ENCODE measurements at regions not wholly inside any gene's neighbourhood (a gene's known extent, or its start where the extent isn't known, plus 50 kb on each side); places are given as distances from the start of the nearest gene placed in this dataset.

GRCh38 chr7:49297958-49298357 lies 373.6 kb downstream of the CDC14C start:
- Histone ChIP-seq H3K27ac (no peak overlapping the region), H3K27me3 (replicated peaks) (no peaks in the 10 kb centered on the region), H3K36me3 (replicated peaks) (no peaks in the 10 kb centered on the region), H3K4me3 (ENCODE audit: low read depth, low read length) (no peak overlapping the region)
- no peak for DNase-seq
- TF ChIP-seq, protein P1, sequence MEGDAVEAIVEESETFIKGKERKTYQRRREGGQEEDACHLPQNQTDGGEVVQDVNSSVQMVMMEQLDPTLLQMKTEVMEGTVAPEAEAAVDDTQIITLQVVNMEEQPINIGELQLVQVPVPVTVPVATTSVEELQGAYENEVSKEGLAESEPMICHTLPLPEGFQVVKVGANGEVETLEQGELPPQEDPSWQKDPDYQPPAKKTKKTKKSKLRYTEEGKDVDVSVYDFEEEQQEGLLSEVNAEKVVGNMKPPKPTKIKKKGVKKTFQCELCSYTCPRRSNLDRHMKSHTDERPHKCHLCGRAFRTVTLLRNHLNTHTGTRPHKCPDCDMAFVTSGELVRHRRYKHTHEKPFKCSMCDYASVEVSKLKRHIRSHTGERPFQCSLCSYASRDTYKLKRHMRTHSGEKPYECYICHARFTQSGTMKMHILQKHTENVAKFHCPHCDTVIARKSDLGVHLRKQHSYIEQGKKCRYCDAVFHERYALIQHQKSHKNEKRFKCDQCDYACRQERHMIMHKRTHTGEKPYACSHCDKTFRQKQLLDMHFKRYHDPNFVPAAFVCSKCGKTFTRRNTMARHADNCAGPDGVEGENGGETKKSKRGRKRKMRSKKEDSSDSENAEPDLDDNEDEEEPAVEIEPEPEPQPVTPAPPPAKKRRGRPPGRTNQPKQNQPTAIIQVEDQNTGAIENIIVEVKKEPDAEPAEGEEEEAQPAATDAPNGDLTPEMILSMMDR (IDR thresholded peaks at IDR 0.05; ENCODE audit: low read depth, low read length, missing control alignments) = no peak
- in situ Hi-C loops (cut with HindIII; ENCODE audit: low pct_ligation_motif_present, low sequenced_read_pairs) = no loop called here

DNA sequence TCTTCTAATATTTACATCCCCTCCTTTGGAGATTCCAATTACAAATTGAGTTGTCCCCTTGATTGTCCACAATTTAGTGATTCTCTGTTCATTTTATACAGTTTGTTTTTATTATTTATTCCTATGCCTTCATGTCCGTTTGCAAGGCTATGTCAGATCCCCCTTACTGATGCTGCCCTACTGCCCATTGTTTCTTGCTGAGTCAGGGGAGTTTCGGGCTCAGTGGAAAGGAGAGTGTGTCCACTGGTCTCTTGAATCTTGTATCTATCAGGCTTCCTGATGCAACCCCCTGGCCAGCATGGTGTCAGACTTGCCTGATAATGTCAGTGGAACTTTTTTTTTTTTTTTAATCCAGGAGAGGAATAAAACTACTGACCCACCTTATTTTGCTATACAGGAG lies 384.4 kb downstream of the CDC14C start:
- in situ Hi-C loops (cut with HindIII; ENCODE audit: low pct_ligation_motif_present, low sequenced_read_pairs) = no loop called here
- H3K4me3 ChIP-seq (ENCODE audit: low read depth, low read length) = no peak overlapping the region
- no peak for DNase-seq
- H3K27me3 ChIP-seq (replicated peaks) = no peaks in the 10 kb centered on the region
- TF ChIP-seq, protein P1 (IDR thresholded peaks at IDR 0.05; ENCODE audit: low read depth, low read length, missing control alignments) = no peak
- no peaks in the 10 kb centered on the region for H3K36me3 ChIP-seq (replicated peaks)
- no peak overlapping the region for H3K27ac ChIP-seq

DNA sequence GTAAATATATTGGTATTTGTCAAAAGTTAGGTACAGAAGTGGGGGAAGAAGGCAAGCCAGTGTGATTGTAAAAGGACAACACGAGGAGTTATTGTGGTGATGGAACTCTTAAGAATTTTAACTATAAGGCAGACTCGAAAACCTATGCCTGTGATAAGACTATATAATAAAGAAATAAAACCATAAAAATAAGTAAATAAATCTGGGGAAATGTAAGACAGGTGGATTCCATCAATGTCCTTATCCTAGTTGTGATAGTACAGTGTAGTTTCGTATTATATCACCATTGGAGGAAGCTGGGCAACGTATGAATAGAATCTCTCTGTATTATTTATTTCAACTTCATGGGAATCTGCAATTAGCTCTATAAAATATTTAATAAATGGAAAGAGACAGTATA lies 395.7 kb downstream of the CDC14C start:
- Histone ChIP-seq H3K4me3 (ENCODE audit: low read depth, low read length) (no peak overlapping the region), H3K27ac (no peak overlapping the region), H3K36me3 (replicated peaks) (no peaks in the 10 kb centered on the region), H3K27me3 (replicated peaks) (no peaks in the 10 kb centered on the region)
- DNase-seq = no peak
- in situ Hi-C loops (cut with HindIII; ENCODE audit: low pct_ligation_motif_present, low sequenced_read_pairs) = no loop called here
- TF ChIP-seq, protein P1 (IDR thresholded peaks at IDR 0.05; ENCODE audit: low read depth, low read length, missing control alignments) = no peak

- DNase-seq = no peak
- Histone ChIP-seq H3K27me3 (replicated peaks) (no peaks in the 10 kb centered on the region), H3K36me3 (replicated peaks) (no peaks in the 10 kb centered on the region), H3K27ac (no peak overlapping the region), H3K4me3 (ENCODE audit: low read depth, low read length) (no peak overlapping the region)
- in situ Hi-C loops (cut with HindIII; ENCODE audit: low pct_ligation_motif_present, low sequenced_read_pairs) = no loop called here
- TF ChIP-seq, protein P1 (IDR thresholded peaks at IDR 0.05; ENCODE audit: low read depth, low read length, missing control alignments) = no peak
Measured at GRCh38 chr7:49321843-49322242, 397.5 kb downstream of the CDC14C start.

- TF ChIP-seq, protein P1 (IDR thresholded peaks at IDR 0.05; ENCODE audit: low read depth, low read length, missing control alignments) = no peak
- in situ Hi-C loops (cut with HindIII; ENCODE audit: low pct_ligation_motif_present, low sequenced_read_pairs) = no loop called here
- DNase-seq = no peak
Measured at GRCh38 chr7:49322476-49322875, 398.1 kb downstream of the CDC14C start.

GRCh38 chr7:49324040-49324439 lies 399.7 kb downstream of the CDC14C start:
- no peak overlapping the region for H3K4me3 ChIP-seq (ENCODE audit: low read depth, low read length)
- H3K36me3 ChIP-seq (replicated peaks) = no peaks in the 10 kb centered on the region
- H3K27me3 ChIP-seq (replicated peaks) = no peaks in the 10 kb centered on the region
- in situ Hi-C loops (cut with HindIII; ENCODE audit: low pct_ligation_motif_present, low sequenced_read_pairs) = no loop called here
- H3K27ac ChIP-seq = no peak overlapping the region
- TF ChIP-seq, protein P1 (IDR thresholded peaks at IDR 0.05; ENCODE audit: low read depth, low read length, missing control alignments) = no peak
- no peak for DNase-seq

More at GRCh38 chr7:49322476-49322875, 398.1 kb downstream of the CDC14C start:
- H3K36me3 ChIP-seq (replicated peaks) = no peaks in the 10 kb centered on the region
- H3K27me3 ChIP-seq (replicated peaks) = no peaks in the 10 kb centered on the region
- no peak overlapping the region for H3K4me3 ChIP-seq (ENCODE audit: low read depth, low read length)
- no peak overlapping the region for H3K27ac ChIP-seq

Data from brain microvascular endothelial cell (primary cell).